GM06990 (cell line): ENCODE measurements at regions not wholly inside any gene's neighbourhood (a gene's known extent, or its start where the extent isn't known, plus 50 kb on each side); places are given as distances from the start of the nearest gene placed in this dataset.

Experiments used
- DNase-seq: peaks from one replicate; pipeline ENCODE4 v3.0.0-alpha.2; 2011; ENCODE audit not compliant: insufficient read length; ENCODE audit errors: extremely low read depth
- H3K27me3 ChIP-seq: replicated peaks from 2 replicates; pipeline ENCODE4 v1.6.0; 2011; ENCODE audit warnings: low read length; ENCODE audit not compliant: control insufficient read depth, insufficient read depth
- H3K36me3 ChIP-seq: 2 replicates; pipeline ENCODE4 v1.5.1; 2011; ENCODE audit warnings: low read length; ENCODE audit not compliant: control insufficient read depth, insufficient read depth
- H3K4me3 ChIP-seq: replicated peaks from 2 replicates; pipeline ENCODE4 v1.5.1; 2011; ENCODE audit warnings: low read depth, mild to moderate bottlenecking, control low read depth, low read length
- CTCF ChIP-seq: IDR thresholded peaks from 2 replicates; pipeline ENCODE4 v1.5.1; 2011; ENCODE audit warnings: low read length, control low read depth, mild to moderate bottlenecking, inconsistent platforms; ENCODE audit not compliant: insufficient read depth, poor library complexity, severe bottlenecking

GRCh38 chrX:39460499-39460898 lies 637.3 kb downstream of the BCOR start:
- Histone ChIP-seq H3K36me3 (no peaks in the 10 kb centered on the region), H3K27me3 (no peaks in the 10 kb centered on the region), H3K4me3 (no peak overlapping the region)
- DNase-seq, result no peak
- TF ChIP-seq CTCF, result no peak

DNA sequence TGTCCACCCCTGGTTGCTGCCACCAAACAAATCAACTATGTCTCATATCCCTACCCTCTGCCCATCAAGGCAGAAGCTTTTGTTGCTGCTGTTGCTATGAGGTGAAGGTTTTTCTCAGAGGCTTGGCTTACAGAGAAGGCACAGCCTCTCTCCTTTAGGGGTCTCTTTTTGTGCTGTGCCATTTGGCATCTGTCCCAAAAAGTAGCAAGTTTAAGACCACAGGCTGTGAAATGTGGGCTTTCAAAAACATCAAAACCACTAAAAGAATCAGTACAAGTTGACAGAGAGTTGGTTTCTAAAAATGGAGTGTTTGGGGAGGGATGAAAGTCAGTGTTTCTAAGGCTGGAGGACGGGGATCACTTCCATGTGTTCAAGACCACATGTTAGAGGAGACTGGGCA lies 634.9 kb downstream of the BCOR start:
- H3K27me3 ChIP-seq, result no peaks in the 10 kb centered on the region
- no peaks in the 10 kb centered on the region for H3K36me3 ChIP-seq
- TF ChIP-seq CTCF, result no peak
- no peak overlapping the region for H3K4me3 ChIP-seq
- DNase-seq, result no peak

GRCh38 chrX:39464253-39464652 lies 633.5 kb downstream of the BCOR start:
- Histone ChIP-seq H3K27me3 (no peaks in the 10 kb centered on the region), H3K36me3 (no peaks in the 10 kb centered on the region), H3K4me3 (no peak overlapping the region)
- no peak for DNase-seq
- TF ChIP-seq CTCF, result no peak

- no peak for DNase-seq
- Histone ChIP-seq H3K4me3 (no peak overlapping the region), H3K27me3 (no peaks in the 10 kb centered on the region), H3K36me3 (no peaks in the 10 kb centered on the region)
- TF ChIP-seq CTCF, result no peak
Measured at GRCh38 chrX:39465467-39465866, 632.3 kb downstream of the BCOR start.

GRCh38 chrX:39465906-39466305 lies 631.9 kb downstream of the BCOR start:
- Histone ChIP-seq H3K36me3 (no peaks in the 10 kb centered on the region), H3K27me3 (no peaks in the 10 kb centered on the region), H3K4me3 (no peak overlapping the region)
- DNase-seq, result no peak
- TF ChIP-seq CTCF, result no peak

- no peak for TF ChIP-seq CTCF
Measured at GRCh38 chrX:39469126-39469525, 628.6 kb downstream of the BCOR start.

More at GRCh38 chrX:39469126-39469525, 628.6 kb downstream of the BCOR start:
- Histone ChIP-seq H3K36me3 (no peaks in the 10 kb centered on the region), H3K27me3 (no peaks in the 10 kb centered on the region), H3K4me3 (no peak overlapping the region)
- no peak for DNase-seq
